Uterus (tissue), 2 donors: ENCODE measurements at regions not wholly inside any gene's neighbourhood (a gene's known extent, or its start where the extent isn't known, plus 50 kb on each side); places are given as distances from the start of the nearest gene placed in this dataset.

Experiments used
- POLR2A ChIP-seq, 2 donors: fragments of 450-650 bp; IDR thresholded peaks; one replicate each; pipeline ENCODE4 v1.6.1; 2016; ENCODE audit warnings: antibody characterized with exemption in 2 of 2, mild to moderate bottlenecking in 1 of 2, moderate library complexity in 1 of 2
- TF ChIP-seq, protein P1 (sequence below), 4 experiments: fragments of 200-600 bp in 2 of 4; fragments of 450-650 bp in 2 of 4; sonication (generic) in 2 of 4; IDR thresholded peaks; one replicate each; pipeline ENCODE4 v1.5.1; 2016 to 2019; ENCODE audit warnings: antibody characterized with exemption in 4 of 4, mild to moderate bottlenecking in 2 of 4, moderate library complexity in 1 of 4

GRCh38 chr12:25054783-25055144 lies 105.9 kb upstream of the BCAT1 start:
- no peak for TF ChIP-seq POLR2A (IDR thresholded peaks at IDR 0.05)
- TF ChIP-seq, protein P1, sequence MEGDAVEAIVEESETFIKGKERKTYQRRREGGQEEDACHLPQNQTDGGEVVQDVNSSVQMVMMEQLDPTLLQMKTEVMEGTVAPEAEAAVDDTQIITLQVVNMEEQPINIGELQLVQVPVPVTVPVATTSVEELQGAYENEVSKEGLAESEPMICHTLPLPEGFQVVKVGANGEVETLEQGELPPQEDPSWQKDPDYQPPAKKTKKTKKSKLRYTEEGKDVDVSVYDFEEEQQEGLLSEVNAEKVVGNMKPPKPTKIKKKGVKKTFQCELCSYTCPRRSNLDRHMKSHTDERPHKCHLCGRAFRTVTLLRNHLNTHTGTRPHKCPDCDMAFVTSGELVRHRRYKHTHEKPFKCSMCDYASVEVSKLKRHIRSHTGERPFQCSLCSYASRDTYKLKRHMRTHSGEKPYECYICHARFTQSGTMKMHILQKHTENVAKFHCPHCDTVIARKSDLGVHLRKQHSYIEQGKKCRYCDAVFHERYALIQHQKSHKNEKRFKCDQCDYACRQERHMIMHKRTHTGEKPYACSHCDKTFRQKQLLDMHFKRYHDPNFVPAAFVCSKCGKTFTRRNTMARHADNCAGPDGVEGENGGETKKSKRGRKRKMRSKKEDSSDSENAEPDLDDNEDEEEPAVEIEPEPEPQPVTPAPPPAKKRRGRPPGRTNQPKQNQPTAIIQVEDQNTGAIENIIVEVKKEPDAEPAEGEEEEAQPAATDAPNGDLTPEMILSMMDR (IDR thresholded peaks at IDR 0.05), result no peak
